Nephron progenitor cell (in vitro differentiated cells): ENCODE measurements at regions not wholly inside any gene's neighbourhood (a gene's known extent, or its start where the extent isn't known, plus 50 kb on each side); places are given as distances from the start of the nearest gene placed in this dataset.

Experiments
- DNase-seq: peaks from one replicate; pipeline ENCODE4 v3.0.0; 2021
- H3K27ac Mint-ChIP-seq: 2 replicates; pipeline ENCODE4 v1.8.0; 2021; ENCODE audit warnings: mild to moderate bottlenecking, moderate library complexity, mixed read lengths
- H3K27me3 Mint-ChIP-seq: 2 replicates; pipeline ENCODE4 v1.8.0; 2021; ENCODE audit warnings: mild to moderate bottlenecking, low read depth, mixed read lengths; ENCODE audit not compliant: poor library complexity
- H3K36me3 Mint-ChIP-seq: 2 replicates; pipeline ENCODE4 v1.8.0; 2021; ENCODE audit warnings: low read depth, mixed read lengths
- H3K4me1 Mint-ChIP-seq: 2 replicates; pipeline ENCODE4 v1.8.0; 2021; ENCODE audit warnings: mixed read lengths
- H3K4me3 Mint-ChIP-seq: 2 replicates; pipeline ENCODE4 v1.8.0; 2021; ENCODE audit warnings: mild to moderate bottlenecking, moderate library complexity, mixed read lengths
- H3K9me3 Mint-ChIP-seq: 2 replicates; pipeline ENCODE4 v1.8.0; 2021; ENCODE audit warnings: mild to moderate bottlenecking, moderate library complexity, mixed read lengths
- CTCF ChIP-seq: fragments of 200-600 bp; sonication (generic); IDR thresholded peaks from 2 replicates; pipeline ENCODE4 v1.5.0; 2021; ENCODE audit warnings: antibody characterized with exemption

- Mint-ChIP-seq H3K27ac (no peak overlapping the region), H3K4me1 (peaks cover 14% of the 10 kb centered on the region), H3K27me3 (no peaks in the 10 kb centered on the region), H3K4me3 (no peak overlapping the region), H3K36me3 (no peaks in the 10 kb centered on the region), H3K9me3 (peaks cover 20% of the 10 kb centered on the region)
- no peak for DNase-seq
- no peak for TF ChIP-seq CTCF
These were observed 165.9 kb upstream of the NDUFV2 start for GRCh38 chr18:8936619-8937018.

GRCh38 chr18:8937160-8938094 lies 165.1 kb upstream of the NDUFV2 start:
- Mint-ChIP-seq H3K36me3 (no peaks in the 10 kb centered on the region), H3K27ac (no peak overlapping the region), H3K9me3 (peaks cover 15% of the 10 kb centered on the region), H3K4me3 (no peak overlapping the region), H3K27me3 (no peaks in the 10 kb centered on the region), H3K4me1 (peaks cover 14% of the 10 kb centered on the region)
- no peak for TF ChIP-seq CTCF
- DNase-seq, result no peak

- H3K4me1 Mint-ChIP-seq, result peaks cover 14% of the 10 kb centered on the region
These were observed 163.7 kb upstream of the NDUFV2 start for GRCh38 chr18:8938817-8939216.

GRCh38 chr18:8942021-8942908 lies 160.2 kb upstream of the NDUFV2 start:
- DNase-seq, result no peak
- peaks cover 4% of the 10 kb centered on the region for H3K9me3 Mint-ChIP-seq
- no peak overlapping the region for H3K4me3 Mint-ChIP-seq
- peaks cover 4% of the 10 kb centered on the region for H3K27me3 Mint-ChIP-seq
- H3K4me1 Mint-ChIP-seq, result peaks cover 4% of the 10 kb centered on the region
- no peak overlapping the region for H3K27ac Mint-ChIP-seq
- no peak for TF ChIP-seq CTCF
- no peaks in the 10 kb centered on the region for H3K36me3 Mint-ChIP-seq

More at GRCh38 chr18:8938817-8939216, 163.7 kb upstream of the NDUFV2 start:
- no peak overlapping the region for H3K4me3 Mint-ChIP-seq
- peaks cover 10% of the 10 kb centered on the region for H3K9me3 Mint-ChIP-seq
- no peak for TF ChIP-seq CTCF
- no peak for DNase-seq
- peaks cover 4% of the 10 kb centered on the region for H3K27me3 Mint-ChIP-seq
- H3K36me3 Mint-ChIP-seq, result no peaks in the 10 kb centered on the region
- H3K27ac Mint-ChIP-seq, result no peak overlapping the region

GRCh38 chr18:8942909-8943545 lies 159.5 kb upstream of the NDUFV2 start:
- Mint-ChIP-seq H3K36me3 (no peaks in the 10 kb centered on the region), H3K4me3 (no peak overlapping the region), H3K27ac (no peak overlapping the region), H3K9me3 (peaks cover 4% of the 10 kb centered on the region), H3K27me3 (peaks cover 4% of the 10 kb centered on the region), H3K4me1 (peaks cover 7% of the 10 kb centered on the region)
- no peak for DNase-seq
- no peak for TF ChIP-seq CTCF
